DND-41 (cell line): ENCODE measurements at regions not wholly inside any gene's neighbourhood (a gene's known extent, or its start where the extent isn't known, plus 50 kb on each side); places are given as distances from the start of the nearest gene placed in this dataset.

Experiments
- CTCF ChIP-seq: IDR thresholded peaks from 2 replicates; pipeline ENCODE4 v1.5.1; 2012; ENCODE audit warnings: borderline replicate concordance, low read length, moderate library complexity, mild to moderate bottlenecking; ENCODE audit not compliant: poor library complexity, severe bottlenecking; ENCODE audit errors: extremely low read depth
- EZH2 ChIP-seq: IDR thresholded peaks from 3 replicates; pipeline ENCODE4 v1.6.1; 2012; ENCODE audit warnings: borderline replicate concordance, low read depth, mild to moderate bottlenecking, moderate library complexity, low read length, inconsistent platforms; ENCODE audit not compliant: severe bottlenecking

- no peak for TF ChIP-seq CTCF
- TF ChIP-seq EZH2, result no peak
Observed at GRCh38 chr9:121599872-121600585, 51.4 kb upstream of the DAB2IP start.
